HCT116 (cell line): ENCODE measurements at regions not wholly inside any gene's neighbourhood (a gene's known extent, or its start where the extent isn't known, plus 50 kb on each side); places are given as distances from the start of the nearest gene placed in this dataset.

Experiments used
- ATAC-seq: fragments of 200-7000 bp; cut with Tn5 transposase; 2 replicates; pipeline ENCODE4 v1.9.1; 2020; ENCODE audit warnings: mild to moderate bottlenecking, moderate library complexity
- BruUV-seq: library from RNA; stranded (reverse); fragments of 400-500 nt; replicated peaks from 2 replicates; lab custom pipeline; 2021; lab: Mats Ljungman, UMichigan
- CTCF ChIA-PET: fragments of 300-600 bp; sonication (Branson Sonifier 250); formaldehyde crosslinking; loops from one replicate; lab custom pipeline; 2021; ENCODE audit warnings: antibody characterized with exemption; lab: Charles Lee
- POLR2A ChIA-PET: fragments of 300-600, 350-600 bp; sonication (Branson Sonifier 250); formaldehyde crosslinking; loops from one replicate; lab custom pipeline; 2021; ENCODE audit warnings: antibody characterized with exemption; lab: Charles Lee
- RAD21 ChIA-PET, 2 experiments: fragments of 300-600 bp; sonication (Branson Sonifier 250); formaldehyde crosslinking; loops; one replicate each; lab custom pipeline; 2023; ENCODE audit warnings: low total read pairs in 2 of 2; ENCODE audit not compliant: uncharacterized antibody in 2 of 2, unreplicated experiment in 2 of 2, low non-redundant PET in 1 of 2; lab: Charles Lee
- DNase-seq: peaks from one replicate; pipeline ENCODE4 v3.0.0-alpha.2; 2010; ENCODE audit warnings: low read depth, low spot score
- H2AFZ ChIP-seq: fragments of 200-600 bp; shearing (Covaris generic), sonication (generic); 2 replicates; pipeline ENCODE4 v1.6.1; 2017; ENCODE audit warnings: low read depth, mixed run types, mixed read lengths, antibody characterized with exemption, low read length; ENCODE audit not compliant: poor library complexity, severe bottlenecking
- H3K27ac ChIP-seq: 2 replicates; pipeline ENCODE4 v1.5.1; 2012; ENCODE audit warnings: low read depth, low read length
- H3K27me3 ChIP-seq: fragments of 200-600 bp; sonication (generic); 2 replicates; pipeline ENCODE4 v1.6.1; 2016; ENCODE audit warnings: mixed run types, low read length, mixed read lengths; ENCODE audit not compliant: insufficient read depth
- H3K36me3 ChIP-seq, 2 experiments: fragments of 200-500 bp in 1 of 2; fragments of 200-600 bp in 1 of 2; sonication (Bioruptor generic) in 1 of 2; sonication (generic) in 1 of 2; 2 replicates each; pipeline versions ENCODE4 v1.5.1 to v1.6.1; 2014 to 2016; ENCODE audit warnings: low read length in 2 of 2, inconsistent platforms in 1 of 2, mixed read lengths in 1 of 2, mixed run types in 1 of 2; ENCODE audit not compliant: insufficient read depth in 2 of 2, control insufficient read depth in 1 of 2
- H3K4me1 ChIP-seq, 2 experiments: fragments of 200-600 bp in 1 of 2; sonication (generic) in 1 of 2; 2 replicates each; pipeline versions ENCODE4 v1.5.1 to v1.6.1; 2012 to 2017; ENCODE audit warnings: low read length in 2 of 2, inconsistent platforms in 1 of 2, mild to moderate bottlenecking in 1 of 2, mixed read lengths in 1 of 2, mixed run types in 1 of 2, moderate library complexity in 1 of 2; ENCODE audit not compliant: insufficient read depth in 2 of 2, control insufficient read depth in 1 of 2
- H3K4me2 ChIP-seq: fragments of 200-600 bp; sonication (generic); 2 replicates; pipeline ENCODE4 v1.6.1; 2017; ENCODE audit warnings: mixed run types, low read length, mixed read lengths
- H3K4me3 ChIP-seq, 2 experiments: fragments of 200-600 bp in 1 of 2; sonication (generic) in 1 of 2; replicated peaks in 1 of 2; 2 replicates each; pipeline ENCODE4 v1.5.1; 2011 to 2016; ENCODE audit warnings: low read length in 2 of 2, control low read depth in 1 of 2, low read depth in 1 of 2, mild to moderate bottlenecking in 1 of 2, mixed read lengths in 1 of 2, mixed run types in 1 of 2
- H3K79me2 ChIP-seq: fragments of 200-600 bp; sonication (generic); 2 replicates; pipeline ENCODE4 v1.6.1; 2017; ENCODE audit warnings: mild to moderate bottlenecking, mixed run types, low read length, moderate library complexity, mixed read lengths; ENCODE audit not compliant: insufficient read depth
- H3K9ac ChIP-seq: fragments of 200-600 bp; sonication (generic); 2 replicates; pipeline ENCODE4 v1.6.1; 2016; ENCODE audit warnings: low read length, mixed read lengths
- H3K9me2 ChIP-seq: fragments of 200-600 bp; sonication (generic), shearing (Covaris generic); 2 replicates; pipeline ENCODE4 v1.6.1; 2017; ENCODE audit warnings: mixed run types, mild to moderate bottlenecking, moderate library complexity; ENCODE audit not compliant: insufficient read depth
- H3K9me3 ChIP-seq, 2 experiments: fragments of 200-500 bp in 1 of 2; fragments of 200-600 bp in 1 of 2; sonication (Bioruptor generic) in 1 of 2; sonication (generic) in 1 of 2; 2 replicates each; pipeline ENCODE4 v1.6.1; 2014 to 2017; ENCODE audit warnings: low read length in 2 of 2, mixed read lengths in 2 of 2, inconsistent platforms in 1 of 2, low read depth in 1 of 2, mild to moderate bottlenecking in 1 of 2, mixed run types in 1 of 2, moderate library complexity in 1 of 2; ENCODE audit not compliant: control insufficient read depth in 1 of 2, insufficient read depth in 1 of 2
- H4K20me1 ChIP-seq: fragments of 200-600 bp; sonication (generic), shearing (Covaris generic); 2 replicates; pipeline ENCODE4 v1.6.1; 2017; ENCODE audit warnings: mixed run types, mild to moderate bottlenecking, moderate library complexity; ENCODE audit not compliant: insufficient read depth
- CBX3 ChIP-seq: IDR thresholded peaks from 2 replicates; pipeline ENCODE4 v1.6.1; 2012; ENCODE audit warnings: low read depth
- JUND ChIP-seq: IDR thresholded peaks from 2 replicates; pipeline ENCODE4 v1.6.1; 2012
- POLR2A ChIP-seq: IDR thresholded peaks from 2 replicates; pipeline ENCODE4 v1.7.0; 2011; ENCODE audit warnings: borderline replicate concordance; ENCODE audit not compliant: insufficient read depth, insufficient read length; ENCODE audit errors: extremely low read depth
- POLR2AphosphoS5 ChIP-seq: IDR thresholded peaks from 2 replicates; pipeline ENCODE4 v1.6.1; 2011; ENCODE audit warnings: mild to moderate bottlenecking, low read depth, low read length, moderate library complexity
- SIN3A ChIP-seq: IDR thresholded peaks from 2 replicates; pipeline ENCODE4 v1.6.1; 2012; ENCODE audit warnings: low read depth
- SP1 ChIP-seq: IDR thresholded peaks from 2 replicates; pipeline ENCODE4 v1.6.1; 2012; ENCODE audit warnings: low read depth
- SRF ChIP-seq: IDR thresholded peaks from 2 replicates; pipeline ENCODE4 v1.6.1; 2012; ENCODE audit warnings: low read depth
- TCF7L2 ChIP-seq: IDR thresholded peaks from 2 replicates; pipeline ENCODE4 v1.7.0; 2011; ENCODE audit warnings: borderline replicate concordance, inconsistent platforms; ENCODE audit not compliant: insufficient read depth, insufficient read length; ENCODE audit errors: extremely low read depth
- intact Hi-C: fragments of 100-400 bp; cut with micrococcal nuclease; formaldehyde crosslinking; loops from 2 replicates; pipeline ENCODE4 v1.10.0; 2022
- TF ChIP-seq, protein P1 (sequence below): IDR thresholded peaks from 2 replicates; pipeline ENCODE4 v1.6.1; 2012
- TF ChIP-seq, protein P2 (sequence below): IDR thresholded peaks from 2 replicates; pipeline ENCODE4 v1.6.1; 2012
- TF ChIP-seq, protein P3 (sequence below), 3 experiments: fragments of 200-600 bp in 1 of 3; sonication (generic) in 1 of 3; IDR thresholded peaks in 2 of 3; conservative IDR thresholded peaks in 1 of 3; 2 replicates each; pipeline ENCODE4 v1.5.1; 2012 to 2017; ENCODE audit warnings: low read depth in 2 of 3, low read length in 2 of 3, antibody characterized with exemption in 1 of 3, borderline replicate concordance in 1 of 3, control low read depth in 1 of 3, mild to moderate bottlenecking in 1 of 3, mixed read lengths in 1 of 3, mixed run types in 1 of 3, moderate library complexity in 1 of 3; ENCODE audit not compliant: insufficient read depth in 1 of 3

DNA sequence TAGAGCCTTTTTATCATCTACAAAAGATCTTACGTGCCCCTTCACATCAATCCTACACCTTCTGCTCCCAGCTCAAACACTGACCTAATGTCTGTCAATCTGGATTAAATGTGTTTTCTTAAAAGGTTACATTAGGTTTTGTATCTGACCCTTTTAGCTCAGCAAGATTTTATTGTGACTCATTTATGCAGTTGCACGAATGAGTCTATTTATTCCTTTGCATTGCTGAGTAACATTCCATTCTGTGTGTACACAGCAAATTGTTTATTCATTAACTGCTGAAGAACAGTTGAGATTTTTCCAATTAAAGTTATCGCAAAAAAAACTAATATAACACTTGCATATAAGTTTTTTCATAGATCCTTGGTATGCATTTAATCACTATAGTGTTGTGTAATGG is 253.9 kb upstream of the GPC6 start:
- no peaks in the 10 kb centered on the region for H3K9me2 ChIP-seq
- peaks cover 7 to 32% of the 10 kb centered on the region in 2 experiments; a peak in 3 of 4 replicates for H3K9me3 ChIP-seq
- TF ChIP-seq, protein P1, sequence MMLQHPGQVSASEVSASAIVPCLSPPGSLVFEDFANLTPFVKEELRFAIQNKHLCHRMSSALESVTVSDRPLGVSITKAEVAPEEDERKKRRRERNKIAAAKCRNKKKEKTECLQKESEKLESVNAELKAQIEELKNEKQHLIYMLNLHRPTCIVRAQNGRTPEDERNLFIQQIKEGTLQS, result no peak
- TF ChIP-seq SIN3A, result no peak
- TF ChIP-seq POLR2AphosphoS5, result no peak
- TF ChIP-seq, protein P2, sequence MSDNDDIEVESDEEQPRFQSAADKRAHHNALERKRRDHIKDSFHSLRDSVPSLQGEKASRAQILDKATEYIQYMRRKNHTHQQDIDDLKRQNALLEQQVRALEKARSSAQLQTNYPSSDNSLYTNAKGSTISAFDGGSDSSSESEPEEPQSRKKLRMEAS, result no peak
- TF ChIP-seq JUND, result no peak
- TF ChIP-seq CBX3, result no peak
- no peak for TF ChIP-seq SRF
- no peak for TF ChIP-seq TCF7L2
- TF ChIP-seq, protein P3, sequence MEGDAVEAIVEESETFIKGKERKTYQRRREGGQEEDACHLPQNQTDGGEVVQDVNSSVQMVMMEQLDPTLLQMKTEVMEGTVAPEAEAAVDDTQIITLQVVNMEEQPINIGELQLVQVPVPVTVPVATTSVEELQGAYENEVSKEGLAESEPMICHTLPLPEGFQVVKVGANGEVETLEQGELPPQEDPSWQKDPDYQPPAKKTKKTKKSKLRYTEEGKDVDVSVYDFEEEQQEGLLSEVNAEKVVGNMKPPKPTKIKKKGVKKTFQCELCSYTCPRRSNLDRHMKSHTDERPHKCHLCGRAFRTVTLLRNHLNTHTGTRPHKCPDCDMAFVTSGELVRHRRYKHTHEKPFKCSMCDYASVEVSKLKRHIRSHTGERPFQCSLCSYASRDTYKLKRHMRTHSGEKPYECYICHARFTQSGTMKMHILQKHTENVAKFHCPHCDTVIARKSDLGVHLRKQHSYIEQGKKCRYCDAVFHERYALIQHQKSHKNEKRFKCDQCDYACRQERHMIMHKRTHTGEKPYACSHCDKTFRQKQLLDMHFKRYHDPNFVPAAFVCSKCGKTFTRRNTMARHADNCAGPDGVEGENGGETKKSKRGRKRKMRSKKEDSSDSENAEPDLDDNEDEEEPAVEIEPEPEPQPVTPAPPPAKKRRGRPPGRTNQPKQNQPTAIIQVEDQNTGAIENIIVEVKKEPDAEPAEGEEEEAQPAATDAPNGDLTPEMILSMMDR (IDR thresholded peaks at IDR 0.05 in 2 of 3, conservative IDR thresholded peaks at IDR 0.05 in 1 of 3; ENCODE audit: borderline replicate concordance in 1 of 3, insufficient read depth in 1 of 3, low read depth in 2 of 3, low read length in 2 of 3), result no peak
- no peak for TF ChIP-seq POLR2A
- no peak for TF ChIP-seq SP1
- no peak overlapping the region for H3K4me2 ChIP-seq
- no peak overlapping the region for H2AFZ ChIP-seq
- DNase-seq (no peak), ATAC-seq (no peak)
- H3K9ac ChIP-seq, result no peak overlapping the region
- no peaks in the 10 kb centered on the region for H3K79me2 ChIP-seq
- POLR2A ChIA-PET, result no interaction called here
- no peaks in the 10 kb centered on the region for H3K27me3 ChIP-seq
- no peaks in the 10 kb centered on the region for H3K36me3 ChIP-seq
- H4K20me1 ChIP-seq, result no peaks in the 10 kb centered on the region
- no peak overlapping the region for H3K27ac ChIP-seq
- CTCF ChIA-PET, result no interaction called here
- no peaks in the 10 kb centered on the region for H3K4me1 ChIP-seq
- no peak overlapping the region for H3K4me3 ChIP-seq
- intact Hi-C loops, result no loop called here
- BruUV-seq, result no TSS peak
- RAD21 ChIA-PET, result no interaction called here
